Femur (tissue), 1 donor: ENCODE measurements at regions not wholly inside any gene's neighbourhood (a gene's known extent, or its start where the extent isn't known, plus 50 kb on each side); places are given as distances from the start of the nearest gene placed in this dataset.

Source experiments
- DNase-seq: peaks from one replicate; pipeline ENCODE4 v3.0.0-alpha.2; 2017

DNA sequence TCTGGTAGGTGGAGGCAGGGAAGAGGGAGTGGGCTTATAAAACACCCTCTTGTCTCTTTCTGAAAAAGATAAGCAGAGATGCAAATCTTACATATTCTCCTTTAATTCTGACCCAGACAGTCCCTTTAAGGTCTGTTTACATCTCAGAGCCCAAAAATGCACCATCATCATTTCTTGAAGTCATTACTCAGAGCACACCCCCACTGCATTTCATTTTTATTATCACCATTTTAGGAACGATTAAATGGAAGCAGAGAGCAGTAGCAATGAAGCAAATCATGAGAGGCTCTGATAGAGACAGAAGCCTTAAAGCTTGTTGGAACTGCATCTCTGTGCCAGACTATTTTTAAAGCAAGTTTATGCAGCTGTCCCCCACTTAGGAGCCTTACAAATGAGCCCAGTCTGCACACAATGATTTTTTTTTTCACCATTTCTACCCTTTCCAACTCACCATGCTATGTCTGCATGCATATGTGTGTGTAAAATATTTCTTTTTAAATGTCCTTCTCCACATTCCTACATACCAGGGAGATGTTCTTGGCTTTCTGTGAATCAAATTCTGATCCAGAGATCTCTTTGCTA lies 311.0 kb downstream of the GRIN2B start:
- no peak for DNase-seq

DNA sequence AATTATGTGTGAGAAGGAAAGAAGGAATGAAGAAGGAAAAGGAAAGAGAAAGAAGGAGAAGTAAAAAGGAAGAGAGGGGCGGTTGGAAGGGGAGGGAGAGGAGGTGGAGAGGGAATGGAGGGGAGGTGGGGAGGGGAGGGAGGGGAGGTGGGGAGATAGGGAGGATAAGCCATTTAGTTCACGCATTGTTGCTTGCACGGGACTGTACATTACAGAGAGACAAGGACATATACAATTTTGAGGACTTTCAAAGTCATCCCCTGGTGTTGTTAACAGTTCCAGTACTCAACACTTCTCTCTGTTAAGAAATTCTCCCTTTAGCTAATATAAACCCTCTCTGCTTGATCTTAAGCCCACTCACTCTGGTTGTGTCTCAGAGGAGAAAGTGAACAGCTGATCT lies 312.5 kb downstream of the GRIN2B start:
- DNase-seq: no peak

DNA sequence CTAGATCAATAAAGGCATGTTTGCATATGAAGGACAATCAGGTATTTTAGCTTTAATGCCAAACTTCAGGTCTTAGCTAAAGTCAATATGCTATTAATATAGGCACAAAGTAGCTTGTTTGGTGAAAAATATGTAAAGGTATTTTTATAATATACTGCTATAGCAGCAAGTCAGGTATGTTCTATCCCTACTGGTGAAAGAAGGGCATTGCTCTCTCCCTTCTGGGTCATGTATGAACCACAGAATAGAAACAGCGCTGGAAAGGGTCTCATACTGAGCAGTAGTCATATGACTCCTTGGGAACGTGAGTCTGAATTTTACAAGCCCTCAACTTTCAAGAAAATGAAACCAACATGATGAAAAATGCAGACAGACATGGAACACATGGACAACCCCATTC lies 314.6 kb downstream of the GRIN2B start:
- no peak for DNase-seq

GRCh38 chr12:13661005-13661887 lies 320.2 kb downstream of the GRIN2B start:
- peak; percentile 48 for DNase-seq

GRCh38 chr12:13654456-13654855 lies 326.9 kb downstream of the GRIN2B start:
- no peak for DNase-seq

GRCh38 chr12:13652105-13652504 lies 329.3 kb downstream of the GRIN2B start:
- no peak for DNase-seq

DNA sequence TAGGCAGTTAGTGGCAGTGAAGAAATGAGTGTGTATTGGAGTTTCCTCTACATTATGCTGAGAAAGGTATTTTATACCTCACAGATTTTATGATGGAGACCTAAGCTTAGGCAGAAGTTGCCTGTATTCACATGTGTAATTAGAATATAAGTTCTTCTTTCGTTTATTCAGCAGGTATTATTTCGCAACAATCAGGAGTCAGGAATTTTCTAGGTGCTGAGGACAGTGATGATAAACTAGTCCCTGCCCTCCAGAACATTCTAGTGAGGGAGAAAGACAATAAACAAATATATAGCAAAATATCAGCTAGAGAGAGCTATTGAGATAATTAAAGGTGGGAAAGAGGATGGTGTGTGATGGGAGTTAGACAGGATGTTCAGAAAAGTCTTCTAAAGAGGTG lies 345.7 kb downstream of the GRIN2B start:
- DNase-seq: no peak

- DNase-seq: no peak
These were observed 349.5 kb downstream of the GRIN2B start for GRCh38 chr12:13631873-13632272.

GRCh38 chr12:13630354-13630753 lies 351.0 kb downstream of the GRIN2B start:
- DNase-seq: no peak

DNA sequence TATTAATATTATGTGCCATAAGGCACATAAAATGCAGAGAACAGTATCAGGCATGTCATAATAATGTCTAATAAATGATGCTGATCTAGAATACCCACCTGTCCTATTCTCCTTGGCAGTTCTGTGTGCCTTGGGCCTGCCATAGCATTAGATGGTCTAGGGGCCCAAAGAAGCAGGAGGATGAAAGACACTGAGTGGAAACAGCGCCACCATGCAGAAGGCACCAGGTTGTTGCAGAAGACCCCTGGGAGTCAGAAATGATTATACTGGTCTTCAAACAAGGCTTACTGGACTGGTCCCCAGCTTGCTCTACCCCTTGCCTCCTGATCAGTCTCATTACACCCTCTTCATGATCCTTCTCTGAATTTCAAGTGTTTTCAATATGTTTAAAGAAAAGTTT lies 353.3 kb downstream of the GRIN2B start:
- no peak for DNase-seq

DNA sequence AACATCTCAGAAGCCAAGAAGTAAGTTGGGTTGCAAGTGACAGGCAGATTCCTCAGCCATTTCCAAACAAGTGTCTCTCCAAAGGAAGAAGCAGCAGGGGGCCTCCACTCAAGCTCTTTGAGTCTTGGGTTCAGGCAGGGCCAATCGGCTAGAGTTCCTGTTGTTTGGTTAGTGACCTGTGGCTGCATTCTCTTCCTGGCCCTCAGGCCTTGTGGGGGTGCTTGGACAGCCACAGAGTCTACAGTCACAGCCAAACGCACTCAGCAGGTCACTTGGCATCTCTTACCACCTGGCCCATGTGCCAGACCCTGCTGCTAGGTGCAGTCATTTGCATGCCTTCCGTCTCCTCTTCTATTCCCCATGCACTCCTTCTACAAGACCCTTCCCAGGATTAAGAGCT lies 353.9 kb downstream of the GRIN2B start:
- DNase-seq: no peak

GRCh38 chr12:13613297-13613696 lies 368.1 kb downstream of the GRIN2B start:
- DNase-seq: no peak

DNA sequence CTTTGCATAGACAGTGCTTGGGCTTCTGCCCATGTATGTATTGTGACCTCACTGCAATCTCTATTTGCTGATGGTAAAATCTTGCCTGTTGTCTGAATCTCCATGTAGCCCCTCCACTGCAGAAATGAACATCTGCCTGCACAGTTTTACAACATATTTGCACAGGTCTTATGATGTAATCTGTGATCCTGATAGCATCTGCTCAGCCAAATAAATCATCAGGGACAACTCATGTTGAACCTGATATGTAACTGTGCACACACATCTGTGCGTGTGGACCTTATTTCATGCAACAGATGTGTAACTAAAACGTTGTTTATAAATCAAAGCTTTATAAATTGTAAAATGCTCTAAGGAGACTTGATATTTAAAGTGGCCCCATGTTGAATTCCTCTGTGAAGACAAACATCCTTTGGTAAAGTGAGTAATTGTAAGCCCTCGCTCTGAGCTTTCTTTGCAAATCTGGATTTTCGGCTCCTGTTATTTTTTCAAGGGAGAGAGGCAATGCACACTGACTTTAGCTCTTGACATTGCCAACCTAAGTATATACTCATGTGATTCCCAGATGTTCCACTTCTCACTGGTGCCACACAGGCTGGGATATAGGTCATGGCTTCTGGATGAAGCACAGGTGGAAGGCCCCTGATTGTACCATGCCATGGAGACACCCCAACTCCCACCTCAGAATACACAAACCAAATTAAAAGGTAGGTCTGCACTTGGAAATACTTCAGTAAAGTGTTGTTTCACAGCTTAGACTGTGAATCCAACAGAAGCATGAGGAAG lies 371.3 kb downstream of the GRIN2B start:
- DNase-seq: peak; percentile 31

DNA sequence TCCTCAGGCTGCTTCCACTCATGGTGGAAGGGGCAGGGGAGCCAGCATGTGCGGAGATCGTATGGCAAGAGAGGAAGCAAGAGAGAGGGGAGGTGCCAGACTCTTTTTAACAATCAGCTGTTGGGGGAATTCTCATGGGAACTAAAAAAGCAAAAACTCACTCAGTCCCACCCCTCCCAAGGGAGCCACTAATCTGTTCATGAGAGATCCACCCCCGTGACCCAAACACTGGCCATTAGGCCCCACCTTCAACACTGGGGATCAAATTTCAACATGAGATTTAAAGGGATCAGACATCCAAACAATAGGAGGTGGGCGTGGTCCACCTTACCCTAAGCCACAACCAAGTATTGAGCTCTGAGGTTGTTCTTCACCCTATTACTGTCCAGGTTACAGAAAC lies 375.1 kb downstream of the GRIN2B start:
- no peak for DNase-seq

DNA sequence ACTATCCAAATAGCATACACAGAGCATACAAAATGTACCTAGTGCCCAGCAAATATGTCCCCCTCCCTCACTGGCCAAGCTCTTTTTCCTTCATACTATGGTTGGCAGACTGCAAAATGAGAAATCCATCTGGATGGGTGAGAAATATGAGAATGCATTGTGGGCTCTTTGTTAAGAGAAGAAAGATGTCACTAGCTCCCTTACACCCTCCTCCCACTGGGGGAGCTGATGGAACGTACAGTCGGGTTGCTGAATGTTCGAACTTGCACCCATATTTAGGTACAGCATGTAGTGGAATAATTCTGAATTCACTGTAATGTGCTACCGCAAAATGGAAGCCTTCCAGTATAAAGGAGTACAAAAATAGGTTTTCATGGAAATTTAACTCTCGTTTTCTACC lies 377.4 kb downstream of the GRIN2B start:
- DNase-seq: no peak

GRCh38 chr12:13602172-13602571 lies 379.2 kb downstream of the GRIN2B start:
- DNase-seq: no peak

DNA sequence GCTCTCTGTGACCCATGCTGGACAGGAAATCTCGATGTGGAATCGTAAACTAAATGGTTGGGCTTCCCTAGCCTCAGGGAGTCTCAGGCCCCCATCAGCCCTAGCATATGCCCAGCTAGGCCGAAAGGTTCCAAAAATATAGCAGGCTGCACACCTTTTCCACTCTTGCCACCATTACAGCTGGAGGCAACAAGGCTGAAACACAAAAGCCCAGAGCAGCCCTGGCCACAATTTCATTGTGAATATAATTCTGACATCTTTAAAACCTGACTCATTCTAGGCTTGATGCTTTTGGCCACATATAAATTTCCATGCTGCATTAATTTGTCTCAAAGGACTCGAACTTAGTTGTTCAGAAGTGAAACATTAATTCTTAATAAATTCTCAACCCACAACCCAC lies 382.2 kb downstream of the GRIN2B start:
- DNase-seq: peak; percentile 29

DNA sequence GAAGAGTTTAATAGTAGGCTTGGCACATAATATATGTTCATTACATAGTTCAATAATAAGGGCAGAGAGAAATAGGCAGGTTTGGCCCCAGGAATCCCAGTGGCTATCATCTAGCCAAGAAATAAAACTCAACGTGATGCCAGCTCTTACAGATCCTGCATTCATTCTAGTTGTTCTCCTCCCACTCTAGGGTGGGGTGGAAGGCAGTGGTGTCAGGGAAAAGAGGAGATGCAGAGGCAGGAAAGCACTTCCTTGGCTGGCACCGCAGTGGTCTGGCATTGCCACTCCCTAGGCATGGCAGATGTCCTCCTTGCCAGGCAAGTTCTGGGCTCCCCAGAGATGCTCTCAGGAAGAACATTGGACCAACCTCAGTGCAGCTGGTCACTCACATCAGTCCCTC lies 383.6 kb downstream of the GRIN2B start:
- no peak for DNase-seq

- no peak for DNase-seq
These were observed 384.2 kb downstream of the GRIN2B start for GRCh38 chr12:13597166-13597565.

GRCh38 chr12:13596714-13597113 lies 384.7 kb downstream of the GRIN2B start:
- no peak for DNase-seq

- DNase-seq: peak; percentile 32
These were observed 385.6 kb downstream of the GRIN2B start for GRCh38 chr12:13595536-13596443.

GRCh38 chr12:13594731-13595514 lies 386.5 kb downstream of the GRIN2B start:
- DNase-seq: no peak
